ENCODE measurements at regions not wholly inside any gene's neighbourhood (a gene's known extent, or its start where the extent isn't known, plus 50 kb on each side); places are given as distances from the start of the nearest gene placed in this dataset.

GRCh38 chr11:95562196-95562921 is 227.2 kb downstream of the FAM76B start:
- H3K4me1 ChIP-seq (replicated peaks in 1 of 4; ENCODE audit: control insufficient read depth in 3 of 4, insufficient read depth in 4 of 4, low read length in 3 of 4) = no peaks in the 10 kb centered on the region; a peak in 1 of 7 replicates
- H3K9ac ChIP-seq (replicated peaks in 1 of 4; ENCODE audit: extremely low read depth in 1 of 4, low read depth in 3 of 4, low read length in 3 of 4) = no peak overlapping the region
- H4K8ac ChIP-seq (ENCODE audit: extremely low read depth, insufficient read depth, low read length) = no peak overlapping the region
- H3K36me3 ChIP-seq (ENCODE audit: control insufficient read depth in 2 of 4, insufficient read depth in 4 of 4, low read length in 3 of 4) = no peaks in the 10 kb centered on the region
- H4K5ac ChIP-seq (ENCODE audit: insufficient read length, low read depth, low read length) = no peak overlapping the region
- H2BK120ac ChIP-seq (replicated peaks; ENCODE audit: low read depth, low read length) = no peak overlapping the region
- TF ChIP-seq BACH1 (IDR thresholded peaks at IDR 0.05; ENCODE audit: low read length) = no peak
- TF ChIP-seq USF2 (IDR thresholded peaks at IDR 0.05; ENCODE audit: low read length) = no peak
- TF ChIP-seq E2F6 (IDR thresholded peaks at IDR 0.05) = no peak
- TF ChIP-seq EP300 (IDR thresholded peaks at IDR 0.05; ENCODE audit: borderline replicate concordance in 1 of 2, low read depth in 2 of 2, low read length in 2 of 2) = no peak
- no peak for TF ChIP-seq RBBP5 (IDR thresholded peaks at IDR 0.05; ENCODE audit: borderline replicate concordance, low read depth, low read length)
- TF ChIP-seq CTCF (IDR thresholded peaks at IDR 0.05; ENCODE audit: control extremely low read depth in 1 of 3, insufficient read depth in 1 of 3, low read depth in 1 of 3, low read length in 3 of 3) = no peak
- no peak for TF ChIP-seq ZNF274 (IDR thresholded peaks at IDR 0.05; ENCODE audit: borderline replicate concordance, extremely low read depth, low read length)
- no peaks in the 10 kb centered on the region for H3K9me3 ChIP-seq (ENCODE audit: insufficient read depth in 2 of 2, low read depth in 1 of 2, low read length in 1 of 2)
- no peak overlapping the region for H2BK20ac ChIP-seq (ENCODE audit: low read length)
- no peaks in the 10 kb centered on the region for H3K23me2 ChIP-seq (ENCODE audit: low read depth, low read length)
- CTCF ChIA-PET (ENCODE audit: partially characterized antibody) = interaction anchor here (0.7 to 2.5 kb wide), 8 partner anchors 11 to 410 kb away, joined by 3 to 14 read pairs (median 3); no protein-coding TSS in a partner anchor
- no peaks in the 10 kb centered on the region for H3K79me1 ChIP-seq (ENCODE audit: low read depth, low read length)
- no peak overlapping the region for H3K18ac ChIP-seq (ENCODE audit: extremely low read depth, low read length)
- no peak overlapping the region for H2BK12ac ChIP-seq (ENCODE audit: low read depth, low read length)
- H3K27ac ChIP-seq (ENCODE audit: low read depth, low read length) = no peak overlapping the region
- POLR2A ChIA-PET (ENCODE audit: partially characterized antibody) = no interaction called here
- WGBS, 2 experiments (ENCODE audit: extremely low coverage in 1 of 2, insufficient coverage in 1 of 2, insufficient read length in 1 of 2, insufficient replicate concordance in 2 of 2, low coverage in 1 of 2, low lambda C conversion rate in 2 of 2, missing lambda C conversion rate in 1 of 2) = 93% methylated on average over 6 of the region's 6 CpGs; no CpG with 5 or more reads in 1 of the 2 experiments
- H3K79me2 ChIP-seq (ENCODE audit: control insufficient read depth in 1 of 2, insufficient read depth in 2 of 2, low read length in 2 of 2) = no peaks in the 10 kb centered on the region
- no peak overlapping the region for H3K4ac ChIP-seq (replicated peaks; ENCODE audit: insufficient read length, low read depth, low read length)
- no peak overlapping the region for H3K14ac ChIP-seq (ENCODE audit: insufficient read length)
- FAIRE-seq = no peak
- H2BK15ac ChIP-seq (ENCODE audit: low read length) = no peak overlapping the region
- H4K20me1 ChIP-seq (replicated peaks in 1 of 2; ENCODE audit: control insufficient read depth in 1 of 2, insufficient read depth in 2 of 2, low read length in 2 of 2) = no peaks in the 10 kb centered on the region
- no peak overlapping the region for H3K23ac ChIP-seq (ENCODE audit: insufficient read length)
- no peak overlapping the region for H2BK5ac ChIP-seq (ENCODE audit: low read depth, low read length)
- no peaks in the 10 kb centered on the region for H3K27me3 ChIP-seq (replicated peaks in 1 of 4; ENCODE audit: control insufficient read depth in 3 of 4, extremely low read depth in 1 of 4, insufficient read depth in 3 of 4, low read length in 3 of 4)
- DNase-seq (ENCODE audit: low read depth in 1 of 2, low spot score in 2 of 2) = no peak
- H2AFZ ChIP-seq (ENCODE audit: low read length) = no peak overlapping the region
- no peak overlapping the region for H3K56ac ChIP-seq (replicated peaks; ENCODE audit: insufficient read length, low read depth, low read length)
- H3K4me3 ChIP-seq (ENCODE audit: extremely low read depth in 1 of 4, insufficient read depth in 2 of 4, low read depth in 3 of 4, low read length in 4 of 4) = no peak overlapping the region
- H3K4me2 ChIP-seq (ENCODE audit: insufficient read depth in 1 of 2, low read depth in 2 of 2, low read length in 2 of 2) = no peak overlapping the region
- H4K91ac ChIP-seq (replicated peaks; ENCODE audit: insufficient read length, low read length) = no peak overlapping the region
- no peak overlapping the region for H2AK5ac ChIP-seq (ENCODE audit: low read depth, low read length)
